ENCODE measurements at regions not wholly inside any gene's neighbourhood (a gene's known extent, or its start where the extent isn't known, plus 50 kb on each side); places are given as distances from the start of the nearest gene placed in this dataset.

DNA sequence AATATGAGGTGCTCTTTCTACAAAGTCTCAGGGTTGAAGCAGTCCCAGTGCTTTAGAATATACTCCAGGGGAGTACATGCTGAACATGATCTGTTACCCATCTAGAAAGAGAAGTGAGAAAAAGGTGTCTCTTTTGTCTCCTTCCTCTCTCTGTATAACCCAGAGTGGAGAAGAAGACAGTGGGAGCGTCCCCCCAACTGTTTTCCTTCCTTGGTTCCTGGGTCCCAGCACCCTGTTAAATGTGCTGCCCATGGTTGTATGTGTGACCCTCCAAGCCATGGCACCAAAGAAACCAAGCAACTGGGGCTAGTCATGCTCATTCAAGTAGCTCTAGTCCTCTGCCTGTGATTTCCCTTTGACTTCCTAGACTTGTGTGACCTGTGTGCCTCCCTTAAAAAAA is 683.7 kb downstream of the TBL1XR1 start:
- no peak for TF ChIP-seq EZH2 (IDR thresholded peaks at IDR 0.05; ENCODE audit: insufficient read depth, low read length)
- TF ChIP-seq, protein P1, sequence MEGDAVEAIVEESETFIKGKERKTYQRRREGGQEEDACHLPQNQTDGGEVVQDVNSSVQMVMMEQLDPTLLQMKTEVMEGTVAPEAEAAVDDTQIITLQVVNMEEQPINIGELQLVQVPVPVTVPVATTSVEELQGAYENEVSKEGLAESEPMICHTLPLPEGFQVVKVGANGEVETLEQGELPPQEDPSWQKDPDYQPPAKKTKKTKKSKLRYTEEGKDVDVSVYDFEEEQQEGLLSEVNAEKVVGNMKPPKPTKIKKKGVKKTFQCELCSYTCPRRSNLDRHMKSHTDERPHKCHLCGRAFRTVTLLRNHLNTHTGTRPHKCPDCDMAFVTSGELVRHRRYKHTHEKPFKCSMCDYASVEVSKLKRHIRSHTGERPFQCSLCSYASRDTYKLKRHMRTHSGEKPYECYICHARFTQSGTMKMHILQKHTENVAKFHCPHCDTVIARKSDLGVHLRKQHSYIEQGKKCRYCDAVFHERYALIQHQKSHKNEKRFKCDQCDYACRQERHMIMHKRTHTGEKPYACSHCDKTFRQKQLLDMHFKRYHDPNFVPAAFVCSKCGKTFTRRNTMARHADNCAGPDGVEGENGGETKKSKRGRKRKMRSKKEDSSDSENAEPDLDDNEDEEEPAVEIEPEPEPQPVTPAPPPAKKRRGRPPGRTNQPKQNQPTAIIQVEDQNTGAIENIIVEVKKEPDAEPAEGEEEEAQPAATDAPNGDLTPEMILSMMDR (IDR thresholded peaks at IDR 0.05; ENCODE audit: insufficient read depth, low read depth, low read length), result no peak
- no peaks in the 10 kb centered on the region for H3K4me1 ChIP-seq (ENCODE audit: insufficient read depth, low read length)
- no peak overlapping the region for H3K4me2 ChIP-seq (ENCODE audit: low read length)
- no peaks in the 10 kb centered on the region for H3K4me1 Mint-ChIP-seq (ENCODE audit: low read depth, unreplicated experiment)
- no peak for DNase-seq (ENCODE audit: low read depth)
- no peak for FAIRE-seq
- H3K9ac ChIP-seq (ENCODE audit: low read length), result no peak overlapping the region
- H3K27me3 ChIP-seq (ENCODE audit: insufficient read depth, low read length), result no peaks in the 10 kb centered on the region
- no peak overlapping the region for H3K4me3 Mint-ChIP-seq (ENCODE audit: unreplicated experiment)
- no peaks in the 10 kb centered on the region for H4K20me1 ChIP-seq (ENCODE audit: insufficient read depth, low read length)
- H3K9me3 Mint-ChIP-seq (ENCODE audit: unreplicated experiment), result peaks cover 23% of the 10 kb centered on the region
- no peaks in the 10 kb centered on the region for H3K36me3 ChIP-seq (ENCODE audit: insufficient read depth, low read length)
- no peak overlapping the region for H2AFZ ChIP-seq (ENCODE audit: low read depth, low read length)
- H3K27ac ChIP-seq (ENCODE audit: low read depth, low read length), result no peak overlapping the region
- H3K27me3 Mint-ChIP-seq (ENCODE audit: low read depth, unreplicated experiment), result no peaks in the 10 kb centered on the region
- H3K79me2 ChIP-seq (ENCODE audit: insufficient read depth, low read length), result no peaks in the 10 kb centered on the region
- H3K9me3 ChIP-seq (ENCODE audit: insufficient read depth, low read depth, low read length), result peaks cover 16% of the 10 kb centered on the region
- no peak overlapping the region for H3K4me3 ChIP-seq (ENCODE audit: insufficient read depth, low read depth, low read length)
- H3K27ac Mint-ChIP-seq (ENCODE audit: unreplicated experiment), result no peak overlapping the region
- no peaks in the 10 kb centered on the region for H3K36me3 Mint-ChIP-seq (ENCODE audit: low read depth, unreplicated experiment)

DNA sequence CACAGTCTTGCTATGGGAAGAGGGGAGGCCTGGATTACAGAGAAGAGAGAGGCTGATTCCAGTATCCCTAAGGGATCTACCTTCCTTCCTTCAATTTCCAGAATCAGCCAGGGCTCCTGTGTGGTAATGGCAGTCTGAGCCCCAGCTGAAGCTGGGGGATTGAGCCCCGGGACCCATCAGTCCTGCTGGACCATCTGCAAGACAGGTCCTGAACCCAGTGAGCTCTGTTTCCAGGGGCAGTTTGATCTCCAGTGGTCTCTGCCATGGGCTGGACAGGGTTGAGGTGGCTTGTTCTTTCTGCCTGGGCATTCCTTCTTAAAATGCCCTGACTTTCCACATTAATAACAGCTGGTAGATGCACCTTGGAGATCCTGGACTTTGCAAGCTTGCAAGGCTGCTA is 685.2 kb downstream of the TBL1XR1 start:
- H3K9ac ChIP-seq (ENCODE audit: low read length), result no peak overlapping the region
- no peak for DNase-seq (ENCODE audit: low read depth)
- H3K9me3 ChIP-seq (ENCODE audit: insufficient read depth, low read depth, low read length), result peaks cover 16% of the 10 kb centered on the region
- H3K27ac ChIP-seq (ENCODE audit: low read depth, low read length), result no peak overlapping the region
- no peaks in the 10 kb centered on the region for H3K36me3 ChIP-seq (ENCODE audit: insufficient read depth, low read length)
- no peaks in the 10 kb centered on the region for H3K27me3 ChIP-seq (ENCODE audit: insufficient read depth, low read length)
- TF ChIP-seq, protein P1 (IDR thresholded peaks at IDR 0.05; ENCODE audit: insufficient read depth, low read depth, low read length), result no peak
- no peak overlapping the region for H3K27ac Mint-ChIP-seq (ENCODE audit: unreplicated experiment)
- no peak overlapping the region for H3K4me3 Mint-ChIP-seq (ENCODE audit: unreplicated experiment)
- H3K36me3 Mint-ChIP-seq (ENCODE audit: low read depth, unreplicated experiment), result no peaks in the 10 kb centered on the region
- no peak overlapping the region for H2AFZ ChIP-seq (ENCODE audit: low read depth, low read length)
- no peaks in the 10 kb centered on the region for H3K4me1 Mint-ChIP-seq (ENCODE audit: low read depth, unreplicated experiment)
- H3K4me1 ChIP-seq (ENCODE audit: insufficient read depth, low read length), result no peaks in the 10 kb centered on the region
- no peaks in the 10 kb centered on the region for H4K20me1 ChIP-seq (ENCODE audit: insufficient read depth, low read length)
- peaks cover 23% of the 10 kb centered on the region for H3K9me3 Mint-ChIP-seq (ENCODE audit: unreplicated experiment)
- no peak overlapping the region for H3K4me3 ChIP-seq (ENCODE audit: insufficient read depth, low read depth, low read length)
- no peaks in the 10 kb centered on the region for H3K27me3 Mint-ChIP-seq (ENCODE audit: low read depth, unreplicated experiment)
- FAIRE-seq, result no peak
- no peak overlapping the region for H3K4me2 ChIP-seq (ENCODE audit: low read length)
- H3K79me2 ChIP-seq (ENCODE audit: insufficient read depth, low read length), result no peaks in the 10 kb centered on the region

DNA sequence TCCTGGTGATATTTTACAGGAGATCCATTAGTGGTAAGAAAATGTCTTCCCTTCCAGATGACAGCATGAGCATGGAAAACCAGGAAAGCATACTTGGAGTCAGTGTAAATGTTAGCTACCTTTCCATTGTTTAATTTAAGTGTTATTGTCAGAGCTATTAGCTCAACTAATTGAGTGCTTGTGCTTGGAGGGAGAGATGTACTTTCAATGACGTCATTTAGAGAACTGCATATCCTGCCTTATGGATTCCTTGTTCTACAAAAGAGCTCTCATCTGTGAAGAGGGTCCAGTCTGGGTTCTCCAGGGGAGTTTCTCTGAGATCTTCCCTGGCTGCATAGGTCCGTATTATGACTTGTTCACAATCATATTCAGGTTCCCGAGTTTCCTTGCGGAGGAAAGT is 687.2 kb downstream of the TBL1XR1 start:
- no peak overlapping the region for H3K4me3 Mint-ChIP-seq (ENCODE audit: unreplicated experiment)
- FAIRE-seq, result no peak
- peaks cover 16% of the 10 kb centered on the region for H3K9me3 ChIP-seq (ENCODE audit: insufficient read depth, low read depth, low read length)

More for the DNA sequence above, 687.2 kb downstream of the TBL1XR1 start:
- no peak overlapping the region for H3K27ac Mint-ChIP-seq (ENCODE audit: unreplicated experiment)
- H3K9ac ChIP-seq (ENCODE audit: low read length), result no peak overlapping the region
- no peaks in the 10 kb centered on the region for H3K4me1 ChIP-seq (ENCODE audit: insufficient read depth, low read length)
- H3K27me3 Mint-ChIP-seq (ENCODE audit: low read depth, unreplicated experiment), result no peaks in the 10 kb centered on the region
- no peaks in the 10 kb centered on the region for H4K20me1 ChIP-seq (ENCODE audit: insufficient read depth, low read length)
- H3K79me2 ChIP-seq (ENCODE audit: insufficient read depth, low read length), result no peaks in the 10 kb centered on the region
- no peak for TF ChIP-seq EZH2 (IDR thresholded peaks at IDR 0.05; ENCODE audit: insufficient read depth, low read length)
- TF ChIP-seq, protein P1 (IDR thresholded peaks at IDR 0.05; ENCODE audit: insufficient read depth, low read depth, low read length), result no peak
- H3K36me3 Mint-ChIP-seq (ENCODE audit: low read depth, unreplicated experiment), result no peaks in the 10 kb centered on the region
- H3K9me3 Mint-ChIP-seq (ENCODE audit: unreplicated experiment), result peaks cover 23% of the 10 kb centered on the region
- no peak overlapping the region for H3K27ac ChIP-seq (ENCODE audit: low read depth, low read length)
- no peaks in the 10 kb centered on the region for H3K36me3 ChIP-seq (ENCODE audit: insufficient read depth, low read length)
- no peak overlapping the region for H2AFZ ChIP-seq (ENCODE audit: low read depth, low read length)
- no peak overlapping the region for H3K4me3 ChIP-seq (ENCODE audit: insufficient read depth, low read depth, low read length)
- no peaks in the 10 kb centered on the region for H3K4me1 Mint-ChIP-seq (ENCODE audit: low read depth, unreplicated experiment)
- H3K4me2 ChIP-seq (ENCODE audit: low read length), result no peak overlapping the region
- DNase-seq (ENCODE audit: low read depth), result no peak
- H3K27me3 ChIP-seq (ENCODE audit: insufficient read depth, low read length), result no peaks in the 10 kb centered on the region

All from astrocyte (in vitro differentiated cells and primary cell).